Stimulated activated naive CD8-positive, alpha-beta T cell treated with anti-CD3 and anti-CD28 coated beads, Interleukin-15, Interleukin-2, amounts not matched to agents 100 U/mL and 50 U/mL, for 24 hours (primary cell): ENCODE measurements at regions not wholly inside any gene's neighbourhood (a gene's known extent, or its start where the extent isn't known, plus 50 kb on each side); places are given as distances from the start of the nearest gene placed in this dataset.
"Not testable (repeated sequence)": the region's sequence is repeated elsewhere in the genome, so short reads cannot be mapped to it uniquely, and the experiment has no call there.

Experiments
- ATAC-seq: fragments of 150-1000 bp; cut with Tn5 transposase; one replicate; pipeline ENCODE4 v1.10.0; 2021
- DNase-seq: peaks from one replicate; pipeline ENCODE4 v3.0.0; 2021

DNA sequence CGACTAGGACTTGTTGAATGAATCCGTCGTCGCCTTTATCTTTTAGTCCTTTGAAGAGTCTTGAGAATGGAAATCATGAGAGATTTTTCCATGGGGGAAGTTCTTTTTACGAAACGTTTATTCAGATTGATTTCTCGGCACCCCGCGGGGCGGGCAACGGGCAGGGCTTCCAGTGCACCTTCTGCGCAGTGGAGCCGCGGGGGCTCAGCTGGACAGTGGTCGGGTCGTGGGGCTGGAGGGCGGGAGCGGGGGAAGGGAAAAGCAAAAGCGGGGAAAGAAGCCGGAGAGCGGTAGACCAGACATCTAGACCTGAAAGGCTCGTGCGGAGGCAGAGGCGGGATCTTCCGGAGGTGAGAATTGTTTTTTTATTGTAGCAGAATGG is 103.0 kb downstream of the NBPF11 start:
- peak; percentile 21 for DNase-seq
- not testable (repeated sequence) for ATAC-seq

- DNase-seq: peak; percentile 60
Measured at GRCh38 chr1:148048423-148049114, 103.5 kb downstream of the NBPF11 start.

GRCh38 chr1:148045872-148046271 is 106.2 kb downstream of the NBPF11 start:
- not testable (repeated sequence) for ATAC-seq, DNase-seq

More at GRCh38 chr1:148048423-148049114, 103.5 kb downstream of the NBPF11 start:
- ATAC-seq: peak; percentile 52

GRCh38 chr1:148044495-148044894 is 107.6 kb downstream of the NBPF11 start:
- not testable (repeated sequence) for ATAC-seq, DNase-seq
